ENCODE measurements at regions not wholly inside any gene's neighbourhood (a gene's known extent, or its start where the extent isn't known, plus 50 kb on each side); places are given as distances from the start of the nearest gene placed in this dataset.

GRCh38 chr17:74032222-74032621 lies 171.3 kb upstream of the RPL38 start:
- DNase-seq (no peak), ATAC-seq (no peak)
- intact Hi-C loops (cut with DNase I) = no loop called here
- Histone ChIP-seq H3K9me3 (no peaks in the 10 kb centered on the region), H3K27ac (no peak overlapping the region), H3K4me1 (no peaks in the 10 kb centered on the region), H3K36me3 (no peaks in the 10 kb centered on the region), H3K4me3 (no peak overlapping the region), H3K27me3 (ENCODE audit: low read depth) (peaks cover 3% of the 10 kb centered on the region)
- TF ChIP-seq CTCF (IDR thresholded peaks at IDR 0.05) = no peak

GRCh38 chr17:74037320-74037719 lies 166.2 kb upstream of the RPL38 start:
- DNase-seq = no peak
- no peak for ATAC-seq

GRCh38 chr17:74040291-74040690 lies 163.2 kb upstream of the RPL38 start:
- no peak for DNase-seq

More at GRCh38 chr17:74037320-74037719, 166.2 kb upstream of the RPL38 start:
- intact Hi-C loops (cut with DNase I) = no loop called here
- Histone ChIP-seq H3K27me3 (ENCODE audit: low read depth) (peaks cover 3% of the 10 kb centered on the region), H3K4me3 (no peak overlapping the region), H3K36me3 (no peaks in the 10 kb centered on the region), H3K9me3 (no peaks in the 10 kb centered on the region), H3K4me1 (no peaks in the 10 kb centered on the region), H3K27ac (no peak overlapping the region)
- TF ChIP-seq CTCF (IDR thresholded peaks at IDR 0.05) = no peak

GRCh38 chr17:74040729-74041128 lies 162.7 kb upstream of the RPL38 start:
- ATAC-seq (no peak), DNase-seq (no peak)
- Histone ChIP-seq H3K9me3 (no peaks in the 10 kb centered on the region), H3K4me1 (no peaks in the 10 kb centered on the region), H3K4me3 (no peak overlapping the region), H3K27me3 (ENCODE audit: low read depth) (no peaks in the 10 kb centered on the region), H3K27ac (no peak overlapping the region), H3K36me3 (no peaks in the 10 kb centered on the region)
- intact Hi-C loops (cut with DNase I) = no loop called here
- no peak for TF ChIP-seq CTCF (IDR thresholded peaks at IDR 0.05)

More at GRCh38 chr17:74040291-74040690, 163.2 kb upstream of the RPL38 start:
- Histone ChIP-seq H3K9me3 (no peaks in the 10 kb centered on the region), H3K4me1 (no peaks in the 10 kb centered on the region), H3K27ac (no peak overlapping the region), H3K36me3 (no peaks in the 10 kb centered on the region), H3K27me3 (ENCODE audit: low read depth) (no peaks in the 10 kb centered on the region), H3K4me3 (no peak overlapping the region)
- TF ChIP-seq CTCF (IDR thresholded peaks at IDR 0.05) = no peak
- no peak for ATAC-seq
- intact Hi-C loops (cut with DNase I) = no loop called here

- no peaks in the 10 kb centered on the region for H3K4me1 ChIP-seq
- no peaks in the 10 kb centered on the region for H3K36me3 ChIP-seq
- no peak overlapping the region for H3K4me3 ChIP-seq
- H3K27me3 ChIP-seq (ENCODE audit: low read depth) = no peaks in the 10 kb centered on the region
- ATAC-seq (no peak), DNase-seq (no peak)
- intact Hi-C loops (cut with DNase I) = no loop called here
- no peak for TF ChIP-seq CTCF (IDR thresholded peaks at IDR 0.05)
- no peak overlapping the region for H3K27ac ChIP-seq
- no peaks in the 10 kb centered on the region for H3K9me3 ChIP-seq
Observed at GRCh38 chr17:74041869-74042640, 161.4 kb upstream of the RPL38 start.
